C4-2B (cell line): ENCODE measurements at regions not wholly inside any gene's neighbourhood (a gene's known extent, or its start where the extent isn't known, plus 50 kb on each side); places are given as distances from the start of the nearest gene placed in this dataset.

ENCODE experiments used
- H3K27ac ChIP-seq: fragments of 450-650 bp; 2 replicates; pipeline ENCODE4 v1.5.1; 2017
- CTCF ChIP-seq: fragments of 450-650 bp; conservative IDR thresholded peaks from 2 replicates; pipeline ENCODE4 v1.5.1; 2017; ENCODE audit warnings: mild to moderate bottlenecking
- ZFX ChIP-seq: fragments of 450-650 bp; IDR thresholded peaks from 2 replicates; pipeline ENCODE4 v1.6.1; 2017

GRCh38 chr22:49150801-49151221, 676.9 kb downstream of the BRD1 start:
- TF ChIP-seq CTCF (no peak), ZFX (no peak)
- H3K27ac ChIP-seq: no peak overlapping the region

GRCh38 chr22:49149721-49150608, 677.7 kb downstream of the BRD1 start:
- no peak for TF ChIP-seq ZFX
- TF ChIP-seq CTCF: no peak
- no peak overlapping the region for H3K27ac ChIP-seq

- H3K27ac ChIP-seq: no peak overlapping the region
- no peak for TF ChIP-seq CTCF
- no peak for TF ChIP-seq ZFX
Measured at GRCh38 chr22:49148895-49149418, 678.7 kb downstream of the BRD1 start.

GRCh38 chr22:49147617-49148175, 680.0 kb downstream of the BRD1 start:
- TF ChIP-seq ZFX (no peak), CTCF (no peak)

GRCh38 chr22:49147171-49147570, 680.5 kb downstream of the BRD1 start:
- TF ChIP-seq ZFX: no peak
- H3K27ac ChIP-seq: no peak overlapping the region

More at GRCh38 chr22:49147617-49148175, 680.0 kb downstream of the BRD1 start:
- H3K27ac ChIP-seq: no peak overlapping the region

GRCh38 chr22:49146511-49146910, 681.2 kb downstream of the BRD1 start:
- TF ChIP-seq CTCF (no peak), ZFX (no peak)
- H3K27ac ChIP-seq: no peak overlapping the region

- no peak overlapping the region for H3K27ac ChIP-seq
- TF ChIP-seq ZFX (no peak), CTCF (no peak)
Measured at GRCh38 chr22:49143812-49144211, 683.9 kb downstream of the BRD1 start.
